GM20431 (cell line): ENCODE measurements at regions not wholly inside any gene's neighbourhood (a gene's known extent, or its start where the extent isn't known, plus 50 kb on each side); places are given as distances from the start of the nearest gene placed in this dataset.

Source experiments
- in situ Hi-C: fragments of 300-500 bp; cut with MseI, MboI; formaldehyde crosslinking; loops from one replicate; pipeline ENCODE4 v1.15.0; 2020; ENCODE audit warnings: low sequenced_read_pairs; ENCODE audit not compliant: unreplicated experiment

DNA sequence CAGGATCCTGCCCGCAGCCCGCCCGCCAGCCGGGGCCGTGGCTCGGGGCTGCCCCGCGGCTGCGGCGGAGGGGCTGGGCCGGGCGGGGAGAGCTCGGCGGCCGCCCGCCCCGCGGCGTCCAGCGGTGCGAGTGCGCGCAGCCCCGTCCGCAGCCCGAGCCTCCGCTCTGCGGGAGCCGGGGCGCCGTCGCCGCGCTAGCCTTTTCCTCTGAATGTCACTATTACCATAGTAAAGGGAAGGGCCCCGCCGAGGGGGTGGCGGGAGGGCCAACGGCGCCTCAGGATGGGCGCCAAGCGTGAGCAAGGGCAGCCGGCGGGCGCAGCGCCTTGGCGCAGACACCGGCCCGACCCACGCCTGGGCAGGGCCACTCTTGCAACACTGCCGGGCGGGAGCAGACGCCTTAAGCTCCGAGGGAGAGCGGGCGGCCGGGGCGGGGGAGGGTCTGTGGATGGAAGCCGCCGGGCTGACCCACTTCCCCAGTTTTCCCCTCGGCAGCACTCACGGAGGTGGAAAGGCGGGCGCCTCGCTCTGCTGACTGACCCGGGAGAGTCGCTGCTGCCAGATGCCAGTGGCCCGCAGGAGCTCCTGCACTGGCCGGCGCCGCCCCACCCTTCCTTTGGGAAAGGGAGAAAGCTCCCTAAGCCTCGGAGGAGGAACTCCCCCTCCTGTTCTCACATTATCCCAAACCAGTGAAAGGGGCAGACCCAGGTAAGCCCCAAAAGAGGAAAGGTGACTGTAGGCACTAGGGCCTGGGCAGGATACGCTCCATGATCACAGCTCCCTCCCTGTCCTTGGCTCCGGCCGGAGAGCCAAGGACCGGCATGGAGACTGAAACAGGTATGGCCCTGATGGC lies 329.4 kb downstream of the HNRNPD start:
- in situ Hi-C loops: no loop called here

DNA sequence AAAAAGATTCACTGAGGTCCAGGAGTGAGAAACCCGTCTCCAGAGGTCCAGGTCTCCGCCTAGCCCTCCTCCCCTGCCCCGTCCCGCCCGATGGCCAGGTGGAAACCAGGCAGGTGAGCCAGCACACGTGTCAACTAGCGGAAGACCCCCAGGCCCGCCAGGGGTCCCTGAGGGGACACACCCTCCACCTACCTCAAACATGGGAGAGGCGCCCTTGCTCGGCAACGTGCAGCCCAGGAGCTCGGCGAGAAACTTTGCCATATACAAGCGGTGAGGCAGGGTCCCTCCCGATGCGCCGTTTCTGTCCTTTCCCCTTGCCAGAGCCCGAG lies 330.0 kb downstream of the HNRNPD start:
- in situ Hi-C loops: no loop called here

- in situ Hi-C loops: no loop called here
These were observed 330.5 kb downstream of the HNRNPD start for GRCh38 chr4:82043081-82043808.

DNA sequence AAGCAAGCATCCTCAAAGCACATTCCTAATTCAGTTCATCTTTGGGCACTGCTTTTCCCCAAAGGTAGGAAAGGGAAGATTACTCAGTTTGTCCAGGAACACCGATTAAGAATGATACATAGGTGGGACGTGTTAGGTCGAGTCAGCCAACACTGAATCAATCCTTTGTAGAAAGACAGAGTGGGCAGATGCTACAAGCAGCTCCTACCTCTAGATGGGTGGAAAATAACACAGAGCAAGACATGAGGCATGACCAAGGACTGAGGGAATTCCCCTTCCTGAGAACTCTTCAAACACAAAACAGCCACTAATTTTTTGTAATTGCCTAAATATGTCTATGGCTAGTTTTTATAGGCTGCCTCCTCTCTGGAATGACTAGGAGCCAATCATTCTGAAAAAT lies 331.7 kb downstream of the HNRNPD start:
- in situ Hi-C loops: no loop called here

DNA sequence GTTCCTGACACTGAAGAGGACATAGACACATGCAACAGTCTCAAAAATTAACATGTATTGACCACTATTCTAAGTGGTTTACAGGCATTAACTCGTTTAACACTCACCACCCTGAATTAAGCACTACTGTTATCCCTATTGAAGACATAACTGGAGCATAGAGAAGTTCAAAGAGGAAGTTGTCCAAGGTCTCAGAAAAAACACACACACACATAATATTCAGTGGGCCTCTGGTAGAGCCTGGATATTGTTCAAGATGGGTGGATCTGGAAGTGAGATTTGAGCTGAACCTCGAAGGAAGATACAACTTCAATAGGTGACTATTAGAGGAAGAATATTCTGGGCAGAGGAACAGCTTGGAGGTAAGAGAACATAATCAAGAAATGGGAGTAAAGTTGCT lies 334.9 kb downstream of the HNRNPD start:
- in situ Hi-C loops: no loop called here

GRCh38 chr4:82036181-82036580 lies 337.6 kb downstream of the HNRNPD start:
- in situ Hi-C loops: no loop called here

- in situ Hi-C loops: no loop called here
These were observed 338.9 kb downstream of the HNRNPD start for GRCh38 chr4:82034878-82035277.

DNA sequence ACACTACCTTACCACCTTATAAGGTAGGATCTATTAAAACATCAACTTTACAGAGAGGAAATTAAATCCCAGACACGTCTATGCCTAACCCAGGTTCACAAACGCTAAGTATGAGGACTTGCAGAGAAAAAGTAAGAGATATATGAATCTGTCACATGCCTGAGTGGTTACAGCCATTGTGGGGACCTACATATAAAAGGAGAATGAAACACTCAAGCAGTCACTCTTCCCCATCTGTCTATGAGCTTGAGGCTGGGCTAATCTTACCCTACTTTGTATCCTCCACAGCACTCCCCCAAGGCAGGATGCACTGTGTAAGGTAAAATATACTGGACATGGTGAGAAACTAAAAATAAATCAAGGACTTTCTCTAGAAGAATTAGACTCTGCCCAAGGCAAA lies 339.9 kb downstream of the HNRNPD start:
- in situ Hi-C loops: no loop called here

GRCh38 chr4:82031376-82031927 lies 342.3 kb downstream of the HNRNPD start:
- in situ Hi-C loops: no loop called here

GRCh38 chr4:82017680-82018079 lies 356.1 kb downstream of the HNRNPD start:
- in situ Hi-C loops: no loop called here

GRCh38 chr4:82005158-82005557 lies 368.6 kb downstream of the HNRNPD start:
- in situ Hi-C loops: no loop called here

DNA sequence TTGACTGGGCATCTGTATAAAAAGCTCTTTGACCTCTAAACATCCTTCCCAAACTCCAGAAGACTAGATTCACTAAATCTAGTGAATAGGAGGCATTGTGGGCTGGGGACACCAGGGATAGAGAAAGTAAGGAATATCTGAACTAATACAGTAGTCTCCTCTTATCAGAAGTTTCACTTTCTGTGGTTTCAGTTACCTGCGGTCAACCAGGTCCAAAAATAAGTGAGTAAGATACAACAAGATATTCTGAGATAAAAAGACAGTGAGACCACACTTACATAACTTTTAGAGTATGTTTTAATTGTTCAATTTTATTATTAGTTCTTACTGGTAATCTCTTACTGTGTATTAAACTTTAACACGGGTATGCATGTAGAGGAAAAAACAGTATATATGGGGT lies 376.5 kb downstream of the HNRNPD start:
- in situ Hi-C loops: no loop called here

GRCh38 chr4:81990898-81991297 lies 382.9 kb downstream of the HNRNPD start:
- in situ Hi-C loops: no loop called here

GRCh38 chr4:81990211-81990610 lies 383.6 kb downstream of the HNRNPD start:
- in situ Hi-C loops: no loop called here

- in situ Hi-C loops: no loop called here
These were observed 384.6 kb downstream of the HNRNPD start for GRCh38 chr4:81989202-81989601.

- in situ Hi-C loops: no loop called here
These were observed 385.6 kb downstream of the HNRNPD start for GRCh38 chr4:81988178-81988577.

- in situ Hi-C loops: no loop called here
These were observed 389.0 kb downstream of the HNRNPD start for GRCh38 chr4:81984746-81985145.

DNA sequence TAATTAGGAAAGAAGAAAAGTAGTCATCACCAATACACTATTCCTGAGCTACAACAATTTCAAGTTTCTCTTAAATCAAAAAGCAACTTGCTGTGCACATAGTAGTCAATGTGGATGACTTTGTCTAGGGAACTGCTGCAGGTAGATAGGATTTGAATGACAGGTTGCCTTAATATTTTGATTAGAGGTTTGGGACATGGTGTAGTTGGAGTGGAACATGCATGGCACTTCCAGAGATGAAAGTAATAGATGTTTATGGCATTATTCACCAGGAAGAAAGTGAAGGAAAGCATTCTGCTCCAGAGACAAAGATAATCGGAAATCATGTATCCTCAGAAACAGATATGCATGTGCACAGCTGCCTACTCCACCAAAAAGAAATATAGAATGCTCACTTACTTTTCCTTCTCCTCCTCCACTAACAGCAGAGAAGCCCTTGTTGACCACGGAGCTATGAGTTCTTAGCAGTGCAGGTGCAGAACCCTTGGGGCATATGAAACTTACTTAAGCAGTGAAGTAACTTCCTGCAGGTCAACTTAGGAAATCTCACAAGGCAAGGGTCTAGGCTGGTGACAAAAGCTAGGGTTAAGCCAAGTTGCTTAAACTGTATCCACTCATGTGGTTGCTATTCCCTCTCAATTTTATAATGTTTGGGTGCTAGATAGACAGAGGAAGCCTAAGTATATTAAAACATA lies 390.8 kb downstream of the HNRNPD start:
- in situ Hi-C loops: no loop called here

- in situ Hi-C loops: no loop called here
These were observed 392.6 kb downstream of the HNRNPD start for GRCh38 chr4:81981218-81981617.

DNA sequence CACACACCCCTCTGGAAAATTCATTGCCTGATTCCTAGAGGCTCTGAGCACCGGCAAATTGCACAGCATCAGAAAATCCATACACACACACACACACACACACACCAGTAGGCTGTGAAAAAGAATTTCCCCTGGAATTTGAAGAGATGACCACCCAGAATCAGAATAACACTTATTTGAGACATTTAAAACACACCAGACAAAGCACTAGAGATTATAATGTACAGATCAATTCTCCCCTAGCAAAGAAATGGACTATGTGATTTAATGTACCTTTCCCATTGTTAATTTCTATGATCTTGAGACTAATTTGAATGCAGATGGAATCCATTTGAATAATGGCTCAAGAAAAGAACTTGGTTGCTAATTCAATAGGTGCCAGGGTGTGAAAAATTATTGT lies 399.3 kb downstream of the HNRNPD start:
- in situ Hi-C loops: no loop called here
